22Rv1 (cell line): ENCODE measurements at regions not wholly inside any gene's neighbourhood (a gene's known extent, or its start where the extent isn't known, plus 50 kb on each side); places are given as distances from the start of the nearest gene placed in this dataset.

Experiments used
- CTCF ChIP-seq: fragments of 450-650 bp; IDR thresholded peaks from 2 replicates; pipeline ENCODE4 v1.5.1; 2017; ENCODE audit warnings: mild to moderate bottlenecking
- ZFX ChIP-seq: fragments of 450-650 bp; IDR thresholded peaks from 2 replicates; pipeline ENCODE4 v1.6.1; 2017; ENCODE audit warnings: antibody characterized with exemption, borderline replicate concordance

GRCh38 chr3:146334151-146334550 lies 83.2 kb upstream of the PLSCR4 start:
- TF ChIP-seq CTCF (no peak), ZFX (no peak)
